ENCODE measurements at regions not wholly inside any gene's neighbourhood (a gene's known extent, or its start where the extent isn't known, plus 50 kb on each side); places are given as distances from the start of the nearest gene placed in this dataset.

DNA sequence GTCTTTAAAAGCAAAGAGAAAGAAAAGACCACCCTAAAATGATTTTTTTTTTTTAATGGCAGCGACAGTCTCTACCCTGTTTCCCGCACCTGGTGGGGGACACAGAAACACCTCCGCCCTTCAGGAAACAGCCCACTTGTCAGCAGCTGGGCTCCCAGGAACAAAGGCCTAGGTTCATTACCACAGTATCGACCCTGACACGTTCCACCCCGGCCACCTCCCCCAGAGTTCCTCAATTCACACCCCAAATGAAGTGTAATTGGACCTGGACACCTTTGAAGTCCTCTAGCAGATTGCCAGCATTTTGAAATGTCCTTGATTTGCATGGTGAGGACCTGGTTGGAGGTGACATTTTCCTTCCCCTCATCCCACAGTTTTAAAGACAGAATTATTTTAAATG lies 175.0 kb upstream of the BCOR start:
- no peak for TF ChIP-seq EZH2 (IDR thresholded peaks at IDR 0.05; ENCODE audit: borderline replicate concordance, insufficient read depth, low read depth, low read length, poor library complexity, severe bottlenecking)
- TF ChIP-seq, protein P1, sequence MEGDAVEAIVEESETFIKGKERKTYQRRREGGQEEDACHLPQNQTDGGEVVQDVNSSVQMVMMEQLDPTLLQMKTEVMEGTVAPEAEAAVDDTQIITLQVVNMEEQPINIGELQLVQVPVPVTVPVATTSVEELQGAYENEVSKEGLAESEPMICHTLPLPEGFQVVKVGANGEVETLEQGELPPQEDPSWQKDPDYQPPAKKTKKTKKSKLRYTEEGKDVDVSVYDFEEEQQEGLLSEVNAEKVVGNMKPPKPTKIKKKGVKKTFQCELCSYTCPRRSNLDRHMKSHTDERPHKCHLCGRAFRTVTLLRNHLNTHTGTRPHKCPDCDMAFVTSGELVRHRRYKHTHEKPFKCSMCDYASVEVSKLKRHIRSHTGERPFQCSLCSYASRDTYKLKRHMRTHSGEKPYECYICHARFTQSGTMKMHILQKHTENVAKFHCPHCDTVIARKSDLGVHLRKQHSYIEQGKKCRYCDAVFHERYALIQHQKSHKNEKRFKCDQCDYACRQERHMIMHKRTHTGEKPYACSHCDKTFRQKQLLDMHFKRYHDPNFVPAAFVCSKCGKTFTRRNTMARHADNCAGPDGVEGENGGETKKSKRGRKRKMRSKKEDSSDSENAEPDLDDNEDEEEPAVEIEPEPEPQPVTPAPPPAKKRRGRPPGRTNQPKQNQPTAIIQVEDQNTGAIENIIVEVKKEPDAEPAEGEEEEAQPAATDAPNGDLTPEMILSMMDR (IDR thresholded peaks at IDR 0.05) = no peak
- Mint-ChIP-seq H3K27ac (no peak overlapping the region), H3K4me3 (no peak overlapping the region), H3K9me3 (ENCODE audit: insufficient read depth) (peaks cover 4% of the 10 kb centered on the region), H3K27me3 (no peaks in the 10 kb centered on the region), H3K4me1 (peaks cover 4% of the 10 kb centered on the region)
- POLR2A ChIA-PET = no interaction called here
- no peaks in the 10 kb centered on the region for H4K20me1 ChIP-seq (ENCODE audit: control insufficient read depth, insufficient read depth, low read length, poor library complexity, severe bottlenecking)
- H3K9me3 ChIP-seq (ENCODE audit: control extremely low read depth in 1 of 3, control insufficient read depth in 2 of 3, insufficient read depth in 1 of 3, low read length in 2 of 3) = no peaks in the 10 kb centered on the region
- H3K36me3 ChIP-seq (replicated peaks in 1 of 2; ENCODE audit: control extremely low read depth in 1 of 2, control insufficient read depth in 1 of 2, extremely low read depth in 1 of 2, insufficient read depth in 2 of 2, low read length in 1 of 2) = no peaks in the 10 kb centered on the region
- H3K4me2 ChIP-seq (replicated peaks; ENCODE audit: low read depth, low read length, poor library complexity, severe bottlenecking) = no peak overlapping the region
- no peak overlapping the region for H2AFZ ChIP-seq (ENCODE audit: insufficient read depth, low read depth, low read length, poor library complexity, severe bottlenecking)
- 0% methylated on average over 1 of the region's 6 CpGs for WGBS (ENCODE audit: insufficient coverage)
- DNase-seq = no peak
- H3K79me2 ChIP-seq (ENCODE audit: control insufficient read depth, insufficient read depth, low read length) = no peaks in the 10 kb centered on the region
- no peak for ATAC-seq (ENCODE audit: low read depth)
- CTCF ChIA-PET = no interaction called here
- H3K4me1 ChIP-seq (ENCODE audit: control insufficient read depth in 2 of 2, insufficient read depth in 2 of 2, low read length in 2 of 2) = peaks cover 16 to 21% of the 10 kb centered on the region in 2 donors
- H3K9ac ChIP-seq (ENCODE audit: low read length) = no peak overlapping the region
- no peak overlapping the region for H3K27ac ChIP-seq (ENCODE audit: low read length in 2 of 2)
- intact Hi-C loops (cut with micrococcal nuclease) = no loop called here
- H3K4me3 ChIP-seq (ENCODE audit: control extremely low read depth in 1 of 5, extremely low read depth in 1 of 5, insufficient read depth in 1 of 5, low read depth in 2 of 5, low read length in 4 of 5) = no peak overlapping the region
- peaks cover 0 to 3% (median 0%) of the 10 kb centered on the region in 4 experiments for H3K27me3 ChIP-seq (replicated peaks in 1 of 4; ENCODE audit: control extremely low read depth in 1 of 4, control insufficient read depth in 3 of 4, insufficient read depth in 4 of 4, low read length in 3 of 4)

DNA sequence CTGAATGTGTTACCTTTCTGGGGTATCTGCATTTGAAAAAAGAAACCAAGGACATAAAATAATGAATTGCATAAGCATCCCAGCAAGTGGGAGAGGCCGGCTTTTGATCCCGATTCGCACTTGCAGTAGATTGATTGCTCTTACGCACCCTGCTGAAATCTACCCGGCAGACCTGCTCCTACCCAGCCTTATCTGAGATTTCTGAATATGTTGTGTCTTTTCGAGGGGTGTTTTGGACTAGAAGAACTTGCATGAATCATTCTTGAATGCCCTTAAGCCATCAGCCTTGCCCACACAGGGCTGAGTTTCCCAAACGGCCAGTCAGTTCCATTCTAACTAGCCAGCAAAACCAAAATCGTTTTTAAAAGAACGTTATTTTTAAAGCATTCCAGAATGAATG lies 174.4 kb upstream of the BCOR start:
- Histone ChIP-seq H2AFZ (ENCODE audit: insufficient read depth, low read depth, low read length, poor library complexity, severe bottlenecking) (no peak overlapping the region), H3K4me3 (ENCODE audit: control extremely low read depth in 1 of 5, extremely low read depth in 1 of 5, insufficient read depth in 1 of 5, low read depth in 2 of 5, low read length in 4 of 5) (no peak overlapping the region), H3K27me3 (replicated peaks in 1 of 4; ENCODE audit: control extremely low read depth in 1 of 4, control insufficient read depth in 3 of 4, insufficient read depth in 4 of 4, low read length in 3 of 4) (peaks cover 0 to 3% (median 0%) of the 10 kb centered on the region in 4 experiments), H3K9me3 (ENCODE audit: control extremely low read depth in 1 of 3, control insufficient read depth in 2 of 3, insufficient read depth in 1 of 3, low read length in 2 of 3) (no peaks in the 10 kb centered on the region), H3K9ac (ENCODE audit: low read length) (no peak overlapping the region), H3K27ac (ENCODE audit: low read length in 2 of 2) (no peak overlapping the region), H3K4me1 (ENCODE audit: control insufficient read depth in 2 of 2, insufficient read depth in 2 of 2, low read length in 2 of 2) (peaks cover 23 to 27% of the 10 kb centered on the region in 2 donors), H3K36me3 (replicated peaks in 1 of 2; ENCODE audit: control extremely low read depth in 1 of 2, control insufficient read depth in 1 of 2, extremely low read depth in 1 of 2, insufficient read depth in 2 of 2, low read length in 1 of 2) (no peaks in the 10 kb centered on the region), H3K4me2 (replicated peaks; ENCODE audit: low read depth, low read length, poor library complexity, severe bottlenecking) (no peak overlapping the region), H3K79me2 (ENCODE audit: control insufficient read depth, insufficient read depth, low read length) (no peaks in the 10 kb centered on the region), H4K20me1 (ENCODE audit: control insufficient read depth, insufficient read depth, low read length, poor library complexity, severe bottlenecking) (no peaks in the 10 kb centered on the region)
- CTCF ChIA-PET = no interaction called here
- TF ChIP-seq, protein P1 (IDR thresholded peaks at IDR 0.05) = no peak
- TF ChIP-seq EZH2 (IDR thresholded peaks at IDR 0.05; ENCODE audit: borderline replicate concordance, insufficient read depth, low read depth, low read length, poor library complexity, severe bottlenecking) = no peak
- no peak overlapping the region for H3K4me3 Mint-ChIP-seq
- H3K4me1 Mint-ChIP-seq = peaks cover 10% of the 10 kb centered on the region
- peaks cover 4% of the 10 kb centered on the region for H3K9me3 Mint-ChIP-seq (ENCODE audit: insufficient read depth)
- no peak overlapping the region for H3K27ac Mint-ChIP-seq
- DNase-seq = no peak
- H3K27me3 Mint-ChIP-seq = no peaks in the 10 kb centered on the region
- POLR2A ChIA-PET = no interaction called here
- no peak for ATAC-seq (ENCODE audit: low read depth)
- intact Hi-C loops (cut with micrococcal nuclease) = no loop called here
- 92% methylated on average over 2 of the region's 9 CpGs for WGBS (ENCODE audit: insufficient coverage)
